ENCODE measurements at regions not wholly inside any gene's neighbourhood (a gene's known extent, or its start where the extent isn't known, plus 50 kb on each side); places are given as distances from the start of the nearest gene placed in this dataset.

GRCh38 chr12:46461459-46461858 lies 88.9 kb upstream of the SLC38A2 start:
- TF ChIP-seq, protein P1, sequence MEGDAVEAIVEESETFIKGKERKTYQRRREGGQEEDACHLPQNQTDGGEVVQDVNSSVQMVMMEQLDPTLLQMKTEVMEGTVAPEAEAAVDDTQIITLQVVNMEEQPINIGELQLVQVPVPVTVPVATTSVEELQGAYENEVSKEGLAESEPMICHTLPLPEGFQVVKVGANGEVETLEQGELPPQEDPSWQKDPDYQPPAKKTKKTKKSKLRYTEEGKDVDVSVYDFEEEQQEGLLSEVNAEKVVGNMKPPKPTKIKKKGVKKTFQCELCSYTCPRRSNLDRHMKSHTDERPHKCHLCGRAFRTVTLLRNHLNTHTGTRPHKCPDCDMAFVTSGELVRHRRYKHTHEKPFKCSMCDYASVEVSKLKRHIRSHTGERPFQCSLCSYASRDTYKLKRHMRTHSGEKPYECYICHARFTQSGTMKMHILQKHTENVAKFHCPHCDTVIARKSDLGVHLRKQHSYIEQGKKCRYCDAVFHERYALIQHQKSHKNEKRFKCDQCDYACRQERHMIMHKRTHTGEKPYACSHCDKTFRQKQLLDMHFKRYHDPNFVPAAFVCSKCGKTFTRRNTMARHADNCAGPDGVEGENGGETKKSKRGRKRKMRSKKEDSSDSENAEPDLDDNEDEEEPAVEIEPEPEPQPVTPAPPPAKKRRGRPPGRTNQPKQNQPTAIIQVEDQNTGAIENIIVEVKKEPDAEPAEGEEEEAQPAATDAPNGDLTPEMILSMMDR (IDR thresholded peaks at IDR 0.05 in 4 of 5, conservative IDR thresholded peaks at IDR 0.05 in 1 of 5) = no peak
- no peak for TF ChIP-seq POLR2A (IDR thresholded peaks at IDR 0.05)
